K562 (cell line): ENCODE measurements at regions not wholly inside any gene's neighbourhood (a gene's known extent, or its start where the extent isn't known, plus 50 kb on each side); places are given as distances from the start of the nearest gene placed in this dataset.
"Not testable (repeated sequence)": the region's sequence is repeated elsewhere in the genome, so short reads cannot be mapped to it uniquely, and the experiment has no call there.

Experiments
- ATAC-seq: fragments of 200-7000 bp; cut with Tn5 transposase; 3 replicates; pipeline ENCODE4 v1.9.1; 2020; ENCODE audit warnings: moderate library complexity
- BruUV-seq: library from RNA; stranded (reverse); fragments of 400-500 nt; replicated peaks from 2 replicates; lab custom pipeline; 2021; lab: Mats Ljungman, UMichigan
- CTCF ChIA-PET: fragments of 300-600 bp; formaldehyde crosslinking; extraction: SDS; loops from one replicate; lab custom pipeline; 2021; ENCODE audit warnings: low intra/inter-chr PET ratio; lab: Yijun Ruan, JAX
- POLR2A ChIA-PET: fragments of 300-600, 350-650 bp; sonication (Branson Sonifier 250); formaldehyde crosslinking; extraction: SDS; loops from one replicate; lab custom pipeline; 2021; ENCODE audit warnings: antibody characterized with exemption, inconsistent platforms; lab: Yijun Ruan, JAX
- DNase-seq, 4 experiments: peaks; one replicate each; pipeline versions ENCODE4 v3.0.0 to v3.0.0-alpha.2; 2011 to 2018; ENCODE audit warnings: low spot score in 3 of 4, mixed read lengths in 3 of 4; ENCODE audit errors: extremely low read depth in 1 of 4
- FAIRE-seq: peaks from 2 replicates; lab custom pipeline; 2011; peaks lifted over from hg19 to GRCh38; lab: Jason Lieb, UNC
- H2AFZ ChIP-seq: 2 replicates; pipeline ENCODE4 v1.6.0; 2011; ENCODE audit warnings: low read depth, low read length, control low read depth, inconsistent platforms
- H3K27ac ChIP-seq: fragments of 200-600 bp; 3 replicates; pipeline ENCODE4 v1.8.0; 2011; ENCODE audit warnings: low read depth, mild to moderate bottlenecking, control low read depth, inconsistent platforms, low read length, moderate library complexity, mixed read lengths; ENCODE audit errors: extremely low read depth
- H3K27me3 ChIP-seq, 2 experiments: fragments of 300-600 bp in 1 of 2; 2 replicates in 1 of 2; 3 replicates in 1 of 2; pipeline versions ENCODE4 v1.6.0 to v1.8.0; 2011; ENCODE audit warnings: inconsistent platforms in 2 of 2, low read length in 2 of 2, mild to moderate bottlenecking in 1 of 2, mixed read lengths in 1 of 2, moderate library complexity in 1 of 2; ENCODE audit not compliant: control insufficient read depth in 2 of 2, insufficient read depth in 2 of 2
- H3K36me3 ChIP-seq: fragments of 300-600 bp; 3 replicates; pipeline ENCODE4 v1.8.0; 2011; ENCODE audit warnings: mild to moderate bottlenecking, low read length, inconsistent platforms; ENCODE audit not compliant: control insufficient read depth, insufficient read depth
- H3K4me1 ChIP-seq, 2 experiments: fragments of 200-600 bp in 1 of 2; replicated peaks in 1 of 2; 2 replicates in 1 of 2; 3 replicates in 1 of 2; pipeline versions ENCODE4 v1.5.1 to v1.8.0; 2011; ENCODE audit warnings: inconsistent platforms in 2 of 2, low read length in 2 of 2, mild to moderate bottlenecking in 1 of 2, mixed read lengths in 1 of 2, moderate library complexity in 1 of 2; ENCODE audit not compliant: control insufficient read depth in 2 of 2, insufficient read depth in 2 of 2
- H3K4me2 ChIP-seq: 2 replicates; pipeline ENCODE4 v1.6.1; 2011; ENCODE audit warnings: low read length, control low read depth, inconsistent platforms, mixed read lengths; ENCODE audit not compliant: insufficient read depth
- H3K4me3 ChIP-seq: fragments of 200-600 bp; sonication (generic), shearing (Covaris generic); 2 replicates; pipeline ENCODE4 v1.5.1; 2016; ENCODE audit warnings: control low read depth, inconsistent platforms
- H3K79me2 ChIP-seq: fragments of 200-600 bp; 3 replicates; pipeline ENCODE4 v1.8.0; 2011; ENCODE audit warnings: low read length, inconsistent platforms; ENCODE audit not compliant: control insufficient read depth, insufficient read depth
- H3K9ac ChIP-seq, 2 experiments: 2 replicates each; pipeline versions ENCODE4 v1.6.0 to v1.6.1; 2011; ENCODE audit warnings: low read depth in 2 of 2, low read length in 2 of 2, control low read depth in 1 of 2, inconsistent platforms in 1 of 2, mild to moderate bottlenecking in 1 of 2, mixed read lengths in 1 of 2; ENCODE audit not compliant: insufficient read depth in 1 of 2
- H3K9me1 ChIP-seq: one replicate; pipeline ENCODE4 v1.6.0; 2011; ENCODE audit warnings: inconsistent platforms, mild to moderate bottlenecking, low read length, moderate library complexity; ENCODE audit not compliant: control insufficient read depth, insufficient read depth
- H3K9me3 ChIP-seq: replicated peaks from 2 replicates; pipeline ENCODE4 v1.5.1; 2011; ENCODE audit warnings: low read depth, low read length, inconsistent platforms; ENCODE audit not compliant: control insufficient read depth, insufficient read depth
- H4K20me1 ChIP-seq: replicated peaks from 2 replicates; pipeline ENCODE4 v1.6.1; 2011; ENCODE audit warnings: low read length, inconsistent platforms, mixed read lengths; ENCODE audit not compliant: control insufficient read depth, insufficient read depth
- CTBP1 ChIP-seq: fragments of 450-650 bp; IDR thresholded peaks from 2 replicates; pipeline ENCODE4 v1.6.1; 2016; ENCODE audit warnings: borderline replicate concordance
- ERF ChIP-seq: fragments of 450-650 bp; formaldehyde crosslinking; IDR thresholded peaks from 2 replicates; pipeline ENCODE4 v1.4.0; 2020; ENCODE audit warnings: mild to moderate bottlenecking, mixed read lengths
- NBN ChIP-seq: fragments of 450-650 bp; IDR thresholded peaks from 2 replicates; pipeline ENCODE4 v1.6.1; 2016; ENCODE audit warnings: low read depth, mild to moderate bottlenecking
- PYGO2 ChIP-seq: fragments of 450-650 bp; IDR thresholded peaks from 2 replicates; pipeline ENCODE4 v1.6.1; 2016; ENCODE audit warnings: mild to moderate bottlenecking, missing genetic modification characterization, moderate library complexity, missing compliant biosample characterization
- WGBS: fragments of 100-300 bp; shearing (Covaris generic); methylation state at CpG from one replicate; pipeline ENCODE4 v1.1.6; 2016; ENCODE audit warnings: low coverage, mixed read lengths; ENCODE audit not compliant: insufficient coverage; ENCODE audit errors: missing lambda C conversion rate; 5-methylcytosine and 5-hydroxymethylcytosine counted together
- in situ Hi-C: fragments of 300-500 bp; cut with MboI; formaldehyde crosslinking; loops from 4 replicates; pipeline ENCODE4 v1.15.0; 2018; ENCODE audit warnings: inconsistent platforms, mixed read lengths
- intact Hi-C: fragments of 100-400 bp; cut with micrococcal nuclease; formaldehyde crosslinking; loops from 2 replicates; pipeline ENCODE4 v1.14.2; 2022

- POLR2A ChIA-PET: no interaction called here
- BruUV-seq: no TSS peak
- no peak for DNase-seq
- Histone ChIP-seq H2AFZ (peak overlapping the region; percentile 74; the same call in 1 of the 2 replicates), H3K9ac (no peak overlapping the region), H3K79me2 (no peaks in the 10 kb centered on the region), H3K4me3 (no peak overlapping the region), H3K36me3 (no peaks in the 10 kb centered on the region)
- FAIRE-seq: no peak
- TF ChIP-seq NBN (no peak), ERF (CRISPR knock-in tag) (no peak), PYGO2 (no peak), CTBP1 (no peak)
- TF ChIP-seq, all 486 proteins: peak for 0
- no peaks in the 10 kb centered on the region for H4K20me1 ChIP-seq
- H3K9me1 ChIP-seq: no peaks in the 10 kb centered on the region
- no peaks in the 10 kb centered on the region; a peak in 1 of 5 replicates for H3K4me1 ChIP-seq
- H3K4me2 ChIP-seq: no peak overlapping the region
- no peaks in the 10 kb centered on the region for H3K27me3 ChIP-seq
- H3K27ac ChIP-seq: no peak overlapping the region
- no peak for ATAC-seq
- in situ Hi-C loops (no loop called here), intact Hi-C loops (no loop called here)
- no peaks in the 10 kb centered on the region for H3K9me3 ChIP-seq
- CTCF ChIA-PET: no interaction called here
- 21% methylated on average over 2 of the region's 2 CpGs for WGBS
Measured at GRCh38 chr2:222762342-222762741, 90.9 kb downstream of the MOGAT1 start.

- H3K4me2 ChIP-seq, H3K36me3 ChIP-seq, H3K79me2 ChIP-seq, in situ Hi-C loops, H2AFZ ChIP-seq, BruUV-seq, H4K20me1 ChIP-seq, H3K9ac ChIP-seq, ATAC-seq, FAIRE-seq, H3K4me1 ChIP-seq, POLR2A ChIA-PET, CTCF ChIA-PET, H3K27ac ChIP-seq, H3K9me3 ChIP-seq, H3K9me1 ChIP-seq, H3K4me3 ChIP-seq, intact Hi-C loops, H3K27me3 ChIP-seq, DNase-seq: not testable (repeated sequence)
- WGBS: 37% methylated on average over 4 of the region's 5 CpGs
Measured at GRCh38 chr2:222765883-222766282, 94.4 kb downstream of the MOGAT1 start.

- H2AFZ ChIP-seq, ATAC-seq, DNase-seq, CTCF ChIA-PET, H3K4me3 ChIP-seq, H4K20me1 ChIP-seq, H3K36me3 ChIP-seq, H3K27me3 ChIP-seq, H3K9me3 ChIP-seq, FAIRE-seq, in situ Hi-C loops, H3K9ac ChIP-seq, H3K79me2 ChIP-seq, BruUV-seq, H3K27ac ChIP-seq, intact Hi-C loops, H3K9me1 ChIP-seq, H3K4me1 ChIP-seq, POLR2A ChIA-PET, H3K4me2 ChIP-seq: not testable (repeated sequence)
- WGBS: 62% methylated on average over 3 of the region's 6 CpGs
Measured at GRCh38 chr2:222768019-222768418, 92.8 kb upstream of the ACSL3 start.
